ENCODE measurements at regions not wholly inside any gene's neighbourhood (a gene's known extent, or its start where the extent isn't known, plus 50 kb on each side); places are given as distances from the start of the nearest gene placed in this dataset.

- H3K27ac ChIP-seq (ENCODE audit: insufficient read length, low read depth, low read length) = no peak overlapping the region
- H2BK20ac ChIP-seq (ENCODE audit: low read depth, low read length, poor library complexity, severe bottlenecking) = no peak overlapping the region
- no peaks in the 10 kb centered on the region for H3K23me2 ChIP-seq (ENCODE audit: insufficient read length, low read depth, low read length, poor library complexity, severe bottlenecking)
- H3K27me3 Mint-ChIP-seq (ENCODE audit: low read depth) = no peaks in the 10 kb centered on the region
- no peak overlapping the region for H3K9ac ChIP-seq (ENCODE audit: extremely low read depth, insufficient read length, low read length)
- DNase-seq = no peak
- H3K27ac Mint-ChIP-seq = no peak overlapping the region
- H3K23ac ChIP-seq (ENCODE audit: insufficient read length, low read depth, low read length) = no peak overlapping the region
- H3K4me1 Mint-ChIP-seq = peaks cover 2 to 6% of the 10 kb centered on the region in 2 experiments; a peak in 1 of 4 replicates
- H2AK5ac ChIP-seq (ENCODE audit: insufficient read length, low read length) = no peak overlapping the region
- WGBS (ENCODE audit: extremely low coverage, insufficient read length, low lambda C conversion rate) = no CpG with 5 or more reads among the region's 3 CpGs
- no peak overlapping the region for H2AFZ ChIP-seq (ENCODE audit: low read length)
- no peak overlapping the region for H3T11ph ChIP-seq (ENCODE audit: low read length)
- no peak overlapping the region for H4K91ac ChIP-seq (ENCODE audit: insufficient read length, low read depth, low read length)
- no peak overlapping the region for H2BK5ac ChIP-seq (ENCODE audit: insufficient read length, low read length)
- H2BK120ac ChIP-seq (ENCODE audit: low read depth, low read length, poor library complexity, severe bottlenecking) = no peak overlapping the region
- H3K9me3 Mint-ChIP-seq = peaks cover 12 to 14% of the 10 kb centered on the region in 2 experiments; a peak in 4 of 5 replicates
- no peak overlapping the region for H3K14ac ChIP-seq (ENCODE audit: insufficient read depth, low read length)
- H4K20me1 ChIP-seq (ENCODE audit: control insufficient read depth, insufficient read depth, insufficient read length) = no peaks in the 10 kb centered on the region
- no peak overlapping the region for H3K4me2 ChIP-seq (ENCODE audit: insufficient read depth, insufficient read length, low read length)
- H3K36me3 Mint-ChIP-seq (ENCODE audit: insufficient read depth in 1 of 3, low read depth in 3 of 3) = peaks cover 0 to 5% (median 0%) of the 10 kb centered on the region in 3 experiments; a peak in 4 of 7 replicates
- H3K79me2 ChIP-seq (ENCODE audit: insufficient read depth, low read length) = no peaks in the 10 kb centered on the region
- H3K4me1 ChIP-seq (ENCODE audit: insufficient read depth, low read length) = no peaks in the 10 kb centered on the region
- H2BK12ac ChIP-seq (ENCODE audit: insufficient read length, low read depth, low read length) = no peak overlapping the region
- no peaks in the 10 kb centered on the region for H3K79me1 ChIP-seq (ENCODE audit: insufficient read depth, low read depth, low read length, poor library complexity, severe bottlenecking)
- TF ChIP-seq CTCF (conservative IDR thresholded peaks at IDR 0.05) = no peak
- H2BK15ac ChIP-seq (ENCODE audit: low read depth, low read length) = no peak overlapping the region
- H3K4me3 Mint-ChIP-seq = no peak overlapping the region
- H3K18ac ChIP-seq (ENCODE audit: insufficient read length, low read depth, low read length) = no peak overlapping the region
- H3K9me3 ChIP-seq (ENCODE audit: control insufficient read depth, low read depth, low read length) = no peaks in the 10 kb centered on the region
- H3K56ac ChIP-seq (ENCODE audit: insufficient read length, low read depth, low read length) = no peak overlapping the region
- no peak overlapping the region for H4K8ac ChIP-seq (replicated peaks; ENCODE audit: insufficient read length, low read depth, low read length)
- no peak overlapping the region for H3K4ac ChIP-seq (ENCODE audit: low read depth, low read length)
- no peak overlapping the region for H4K5ac ChIP-seq (ENCODE audit: insufficient read length, low read depth, low read length)
- H3K27me3 ChIP-seq (ENCODE audit: insufficient read depth, low read length) = no peaks in the 10 kb centered on the region
Observed at GRCh38 chr11:98549571-98549970, 471.2 kb upstream of the CNTN5 start.
